GM12864 (cell line): ENCODE measurements at regions not wholly inside any gene's neighbourhood (a gene's known extent, or its start where the extent isn't known, plus 50 kb on each side); places are given as distances from the start of the nearest gene placed in this dataset.

Experiments
- DNase-seq: peaks from one replicate; pipeline ENCODE4 v3.0.0-alpha.2; 2011; ENCODE audit warnings: low read depth
- H3K4me3 ChIP-seq: 2 replicates; pipeline ENCODE4 v1.5.1; 2011; ENCODE audit warnings: mild to moderate bottlenecking, low read depth, low read length, control low read depth
- TF ChIP-seq, protein P1 (sequence below): IDR thresholded peaks from 2 replicates; pipeline ENCODE4 v1.5.1; 2011; ENCODE audit warnings: low read depth, mild to moderate bottlenecking, moderate library complexity, low read length, control low read depth, inconsistent platforms; ENCODE audit errors: missing control alignments

DNA sequence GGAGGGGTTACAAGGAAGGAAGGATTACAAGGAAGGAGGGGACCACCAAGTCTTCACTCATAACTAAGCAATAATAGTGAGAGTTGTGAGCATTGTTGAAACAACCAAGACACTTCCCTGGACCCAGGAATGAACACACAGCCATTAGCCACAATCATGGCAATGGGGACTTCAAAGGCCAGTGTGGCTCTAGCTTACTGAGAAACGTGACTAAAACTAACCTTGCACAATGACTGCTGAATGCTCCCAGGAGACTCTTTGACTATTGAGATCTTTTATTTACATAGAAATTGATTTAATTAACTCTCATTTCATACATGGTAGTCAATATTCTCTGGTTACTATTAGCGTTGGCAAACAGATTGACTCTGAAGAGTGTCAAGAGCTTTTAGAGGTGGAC, 263.0 kb upstream of the SOX5 start:
- DNase-seq, result no peak
- TF ChIP-seq, protein P1, sequence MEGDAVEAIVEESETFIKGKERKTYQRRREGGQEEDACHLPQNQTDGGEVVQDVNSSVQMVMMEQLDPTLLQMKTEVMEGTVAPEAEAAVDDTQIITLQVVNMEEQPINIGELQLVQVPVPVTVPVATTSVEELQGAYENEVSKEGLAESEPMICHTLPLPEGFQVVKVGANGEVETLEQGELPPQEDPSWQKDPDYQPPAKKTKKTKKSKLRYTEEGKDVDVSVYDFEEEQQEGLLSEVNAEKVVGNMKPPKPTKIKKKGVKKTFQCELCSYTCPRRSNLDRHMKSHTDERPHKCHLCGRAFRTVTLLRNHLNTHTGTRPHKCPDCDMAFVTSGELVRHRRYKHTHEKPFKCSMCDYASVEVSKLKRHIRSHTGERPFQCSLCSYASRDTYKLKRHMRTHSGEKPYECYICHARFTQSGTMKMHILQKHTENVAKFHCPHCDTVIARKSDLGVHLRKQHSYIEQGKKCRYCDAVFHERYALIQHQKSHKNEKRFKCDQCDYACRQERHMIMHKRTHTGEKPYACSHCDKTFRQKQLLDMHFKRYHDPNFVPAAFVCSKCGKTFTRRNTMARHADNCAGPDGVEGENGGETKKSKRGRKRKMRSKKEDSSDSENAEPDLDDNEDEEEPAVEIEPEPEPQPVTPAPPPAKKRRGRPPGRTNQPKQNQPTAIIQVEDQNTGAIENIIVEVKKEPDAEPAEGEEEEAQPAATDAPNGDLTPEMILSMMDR, result no peak
- H3K4me3 ChIP-seq, result no peak overlapping the region

DNA sequence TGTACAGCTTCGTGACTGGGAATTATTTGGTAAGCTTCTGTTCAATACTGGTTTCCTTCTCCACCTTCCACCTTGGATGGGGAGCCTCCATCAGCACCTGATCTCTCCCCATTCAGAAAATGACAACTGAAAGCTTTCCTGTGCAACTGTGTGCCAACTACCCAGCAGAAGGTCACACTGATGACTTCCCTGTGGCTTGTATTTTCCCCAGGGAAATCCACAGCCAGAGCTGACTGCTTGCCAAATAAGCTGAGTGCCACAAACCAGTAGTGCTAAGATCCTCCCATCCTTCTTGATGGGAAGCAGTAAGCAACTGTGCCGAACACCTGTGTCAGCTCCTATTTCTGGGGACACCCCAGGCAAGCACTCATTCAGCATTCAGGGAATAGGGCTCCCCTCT, 257.2 kb upstream of the SOX5 start:
- TF ChIP-seq, protein P1, result no peak
- DNase-seq, result no peak
- H3K4me3 ChIP-seq, result no peak overlapping the region

DNA sequence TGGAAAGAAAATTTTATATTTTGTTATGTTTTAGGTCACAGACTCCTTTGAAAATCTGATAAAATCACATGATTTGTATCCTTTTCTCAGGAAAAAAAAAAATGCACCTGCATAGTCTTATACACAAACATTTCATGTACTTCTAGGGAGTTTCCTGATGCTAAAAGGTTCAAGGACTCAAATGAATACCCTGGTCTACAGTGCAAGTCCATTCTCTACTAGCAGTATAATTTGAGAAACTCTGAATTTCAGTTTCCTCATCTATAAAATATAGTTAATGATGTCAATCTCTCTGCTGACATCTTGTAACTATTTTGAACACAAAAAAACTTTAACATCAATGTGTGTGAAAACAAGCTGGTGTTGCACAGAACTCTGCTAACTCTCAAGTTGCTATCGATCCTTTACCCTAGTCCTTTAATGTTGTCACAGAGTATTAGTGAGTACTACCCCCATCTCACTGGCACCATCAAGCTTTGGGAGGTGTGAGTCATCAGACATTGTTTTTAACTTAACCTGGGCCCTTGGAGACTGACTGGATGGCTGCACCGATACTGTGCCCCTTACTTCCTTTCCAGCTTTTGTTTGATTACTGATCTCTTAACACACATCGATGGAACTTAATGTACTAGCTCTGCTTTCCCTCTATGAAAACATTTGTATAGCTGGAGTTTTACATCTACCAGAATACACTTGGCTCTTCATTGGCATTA, 251.9 kb upstream of the SOX5 start:
- TF ChIP-seq, protein P1, result no peak
- no peak overlapping the region for H3K4me3 ChIP-seq
- no peak for DNase-seq

DNA sequence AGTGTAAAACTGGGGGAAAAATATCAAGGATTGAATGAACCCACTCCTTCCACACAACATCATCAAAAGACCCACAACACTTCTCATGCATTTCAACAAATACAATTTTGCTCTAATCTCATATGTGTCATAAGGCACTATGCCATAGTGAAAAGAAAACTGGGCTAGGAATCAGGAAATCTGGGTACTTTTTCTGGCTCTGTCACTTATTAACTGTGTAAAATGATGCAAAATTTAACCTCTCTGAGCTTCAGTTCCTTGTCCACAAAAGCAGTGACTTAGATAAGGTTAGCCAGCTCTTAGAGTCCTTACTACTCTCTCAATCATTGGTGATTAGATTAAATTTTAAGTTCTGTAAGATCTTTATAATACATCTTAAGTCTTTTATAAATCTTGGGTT, 250.5 kb upstream of the SOX5 start:
- DNase-seq, result no peak
- H3K4me3 ChIP-seq, result no peak overlapping the region

DNA sequence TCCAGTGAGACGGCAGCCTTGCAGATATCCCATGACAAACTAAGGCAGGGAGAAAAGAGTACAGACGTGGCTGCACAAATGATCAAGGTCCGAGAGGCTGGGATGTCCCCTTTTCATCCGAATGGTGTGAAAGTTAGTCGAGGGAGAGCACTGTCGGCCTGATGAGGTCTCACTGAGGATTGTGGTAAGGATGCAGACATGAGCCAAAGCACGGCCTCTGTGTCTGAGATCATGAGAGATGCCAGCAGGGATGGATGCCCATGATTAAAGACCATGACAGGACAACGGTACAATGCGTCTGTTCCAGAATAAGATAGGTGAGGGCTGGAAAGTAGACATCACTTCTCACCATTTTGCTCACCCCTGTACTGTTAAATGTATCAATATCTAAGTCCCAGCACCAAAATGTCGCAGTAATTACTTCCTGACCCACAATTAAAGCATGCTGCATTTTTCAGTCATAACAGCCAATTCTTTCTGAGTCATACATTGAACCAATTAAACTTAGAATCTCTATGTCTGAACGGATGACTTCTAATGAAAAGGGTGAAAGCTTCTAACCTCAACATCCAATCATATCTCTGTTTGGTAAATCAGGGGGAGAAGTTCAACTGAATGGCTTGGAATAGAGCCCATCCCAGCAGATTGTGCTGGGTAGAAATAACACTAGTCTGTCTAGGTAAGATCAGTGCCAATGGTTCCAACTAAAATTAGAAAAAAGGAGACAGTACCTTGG, 249.6 kb upstream of the SOX5 start:
- no peak for DNase-seq
- H3K4me3 ChIP-seq, result no peak overlapping the region
- TF ChIP-seq, protein P1, result no peak

More for the DNA sequence above, 250.5 kb upstream of the SOX5 start:
- TF ChIP-seq, protein P1, result no peak

DNA sequence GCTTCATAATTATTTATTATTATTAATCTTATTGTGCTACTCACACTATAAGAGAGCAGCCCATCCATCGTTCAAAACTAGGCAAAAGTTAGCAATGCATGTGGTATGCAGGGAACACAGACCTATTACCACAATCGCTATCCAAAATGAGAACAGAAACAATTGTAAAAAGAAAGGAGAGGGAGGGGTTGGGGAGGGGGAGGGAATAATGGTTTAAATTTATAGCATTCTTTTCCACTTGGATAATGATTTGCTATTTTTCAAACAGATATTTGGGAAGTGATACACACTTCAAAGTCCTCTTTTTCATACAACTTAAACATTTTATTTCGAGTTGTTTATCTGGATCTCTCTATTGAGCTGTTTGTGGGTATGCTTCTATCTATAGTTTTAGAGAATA, 248.6 kb upstream of the SOX5 start:
- no peak overlapping the region for H3K4me3 ChIP-seq
- TF ChIP-seq, protein P1, result no peak
- no peak for DNase-seq
